HCT116 (cell line): ENCODE measurements at regions not wholly inside any gene's neighbourhood (a gene's known extent, or its start where the extent isn't known, plus 50 kb on each side); places are given as distances from the start of the nearest gene placed in this dataset.

ENCODE experiments used
- ATAC-seq: fragments of 200-7000 bp; cut with Tn5 transposase; 2 replicates; pipeline ENCODE4 v1.9.1; 2020; ENCODE audit warnings: mild to moderate bottlenecking, moderate library complexity
- BruUV-seq: library from RNA; stranded (reverse); fragments of 400-500 nt; replicated peaks from 2 replicates; lab custom pipeline; 2021; lab: Mats Ljungman, UMichigan
- CTCF ChIA-PET: fragments of 300-600 bp; sonication (Branson Sonifier 250); formaldehyde crosslinking; loops from one replicate; lab custom pipeline; 2021; ENCODE audit warnings: antibody characterized with exemption; lab: Charles Lee
- POLR2A ChIA-PET: fragments of 300-600, 350-600 bp; sonication (Branson Sonifier 250); formaldehyde crosslinking; loops from one replicate; lab custom pipeline; 2021; ENCODE audit warnings: antibody characterized with exemption; lab: Charles Lee
- RAD21 ChIA-PET, 2 experiments: fragments of 300-600 bp; sonication (Branson Sonifier 250); formaldehyde crosslinking; loops; one replicate each; lab custom pipeline; 2023; ENCODE audit warnings: low total read pairs in 2 of 2; ENCODE audit not compliant: uncharacterized antibody in 2 of 2, unreplicated experiment in 2 of 2, low non-redundant PET in 1 of 2; lab: Charles Lee
- DNase-seq: peaks from one replicate; pipeline ENCODE4 v3.0.0-alpha.2; 2010; ENCODE audit warnings: low read depth, low spot score
- H2AFZ ChIP-seq: fragments of 200-600 bp; shearing (Covaris generic), sonication (generic); 2 replicates; pipeline ENCODE4 v1.6.1; 2017; ENCODE audit warnings: low read depth, mixed run types, mixed read lengths, antibody characterized with exemption, low read length; ENCODE audit not compliant: poor library complexity, severe bottlenecking
- H3K27ac ChIP-seq: 2 replicates; pipeline ENCODE4 v1.5.1; 2012; ENCODE audit warnings: low read depth, low read length
- H3K27me3 ChIP-seq: fragments of 200-600 bp; sonication (generic); 2 replicates; pipeline ENCODE4 v1.6.1; 2016; ENCODE audit warnings: mixed run types, low read length, mixed read lengths; ENCODE audit not compliant: insufficient read depth
- H3K36me3 ChIP-seq, 2 experiments: fragments of 200-500 bp in 1 of 2; fragments of 200-600 bp in 1 of 2; sonication (Bioruptor generic) in 1 of 2; sonication (generic) in 1 of 2; 2 replicates each; pipeline versions ENCODE4 v1.5.1 to v1.6.1; 2014 to 2016; ENCODE audit warnings: low read length in 2 of 2, inconsistent platforms in 1 of 2, mixed read lengths in 1 of 2, mixed run types in 1 of 2; ENCODE audit not compliant: insufficient read depth in 2 of 2, control insufficient read depth in 1 of 2
- H3K4me1 ChIP-seq, 2 experiments: fragments of 200-600 bp in 1 of 2; sonication (generic) in 1 of 2; 2 replicates each; pipeline versions ENCODE4 v1.5.1 to v1.6.1; 2012 to 2017; ENCODE audit warnings: low read length in 2 of 2, inconsistent platforms in 1 of 2, mild to moderate bottlenecking in 1 of 2, mixed read lengths in 1 of 2, mixed run types in 1 of 2, moderate library complexity in 1 of 2; ENCODE audit not compliant: insufficient read depth in 2 of 2, control insufficient read depth in 1 of 2
- H3K4me2 ChIP-seq: fragments of 200-600 bp; sonication (generic); 2 replicates; pipeline ENCODE4 v1.6.1; 2017; ENCODE audit warnings: mixed run types, low read length, mixed read lengths
- H3K4me3 ChIP-seq, 2 experiments: fragments of 200-600 bp in 1 of 2; sonication (generic) in 1 of 2; replicated peaks in 1 of 2; 2 replicates each; pipeline ENCODE4 v1.5.1; 2011 to 2016; ENCODE audit warnings: low read length in 2 of 2, control low read depth in 1 of 2, low read depth in 1 of 2, mild to moderate bottlenecking in 1 of 2, mixed read lengths in 1 of 2, mixed run types in 1 of 2
- H3K79me2 ChIP-seq: fragments of 200-600 bp; sonication (generic); 2 replicates; pipeline ENCODE4 v1.6.1; 2017; ENCODE audit warnings: mild to moderate bottlenecking, mixed run types, low read length, moderate library complexity, mixed read lengths; ENCODE audit not compliant: insufficient read depth
- H3K9ac ChIP-seq: fragments of 200-600 bp; sonication (generic); 2 replicates; pipeline ENCODE4 v1.6.1; 2016; ENCODE audit warnings: low read length, mixed read lengths
- H3K9me2 ChIP-seq: fragments of 200-600 bp; sonication (generic), shearing (Covaris generic); 2 replicates; pipeline ENCODE4 v1.6.1; 2017; ENCODE audit warnings: mixed run types, mild to moderate bottlenecking, moderate library complexity; ENCODE audit not compliant: insufficient read depth
- H3K9me3 ChIP-seq, 2 experiments: fragments of 200-500 bp in 1 of 2; fragments of 200-600 bp in 1 of 2; sonication (Bioruptor generic) in 1 of 2; sonication (generic) in 1 of 2; 2 replicates each; pipeline ENCODE4 v1.6.1; 2014 to 2017; ENCODE audit warnings: low read length in 2 of 2, mixed read lengths in 2 of 2, inconsistent platforms in 1 of 2, low read depth in 1 of 2, mild to moderate bottlenecking in 1 of 2, mixed run types in 1 of 2, moderate library complexity in 1 of 2; ENCODE audit not compliant: control insufficient read depth in 1 of 2, insufficient read depth in 1 of 2
- H4K20me1 ChIP-seq: fragments of 200-600 bp; sonication (generic), shearing (Covaris generic); 2 replicates; pipeline ENCODE4 v1.6.1; 2017; ENCODE audit warnings: mixed run types, mild to moderate bottlenecking, moderate library complexity; ENCODE audit not compliant: insufficient read depth
- EGR1 ChIP-seq: IDR thresholded peaks from 2 replicates; pipeline ENCODE4 v1.6.1; 2012; ENCODE audit warnings: low read depth
- EZH2 ChIP-seq: fragments of 200-600 bp; sonication (generic); IDR thresholded peaks from 2 replicates; pipeline ENCODE4 v1.6.1; 2017; ENCODE audit warnings: antibody characterized with exemption, mixed run types
- POLR2A ChIP-seq: IDR thresholded peaks from 2 replicates; pipeline ENCODE4 v1.7.0; 2011; ENCODE audit warnings: borderline replicate concordance; ENCODE audit not compliant: insufficient read depth, insufficient read length; ENCODE audit errors: extremely low read depth
- REST ChIP-seq: IDR thresholded peaks from 2 replicates; pipeline ENCODE4 v1.6.1; 2012; ENCODE audit warnings: low read depth
- SRF ChIP-seq: IDR thresholded peaks from 2 replicates; pipeline ENCODE4 v1.6.1; 2012; ENCODE audit warnings: low read depth
- TCF7L2 ChIP-seq: IDR thresholded peaks from 2 replicates; pipeline ENCODE4 v1.7.0; 2011; ENCODE audit warnings: borderline replicate concordance, inconsistent platforms; ENCODE audit not compliant: insufficient read depth, insufficient read length; ENCODE audit errors: extremely low read depth
- YY1 ChIP-seq: IDR thresholded peaks from 2 replicates; pipeline ENCODE4 v1.6.1; 2011; ENCODE audit warnings: low read length, low read depth, moderate library complexity, mild to moderate bottlenecking; ENCODE audit not compliant: insufficient replicate concordance; ENCODE audit errors: extremely low read depth
- ZFX ChIP-seq: fragments of 450-650 bp; IDR thresholded peaks from 2 replicates; pipeline ENCODE4 v1.6.1; 2017
- ZNF274 ChIP-seq: fragments of 200-500 bp; sonication (Bioruptor generic); IDR thresholded peaks from 2 replicates; pipeline ENCODE4 v1.6.1; 2014; ENCODE audit warnings: mild to moderate bottlenecking, low read depth, low read length, inconsistent platforms
- intact Hi-C: fragments of 100-400 bp; cut with micrococcal nuclease; formaldehyde crosslinking; loops from 2 replicates; pipeline ENCODE4 v1.10.0; 2022
- TF ChIP-seq, protein P1 (sequence below): IDR thresholded peaks from 2 replicates; pipeline ENCODE4 v1.6.1; 2011; ENCODE audit warnings: mild to moderate bottlenecking, low read length, moderate library complexity; ENCODE audit not compliant: insufficient replicate concordance; ENCODE audit errors: extremely low read depth
- TF ChIP-seq, protein P2 (sequence below): IDR thresholded peaks from 2 replicates; pipeline ENCODE4 v1.6.1; 2012

- Histone ChIP-seq H3K9me2 (no peaks in the 10 kb centered on the region), H3K4me2 (no peak overlapping the region), H3K79me2 (no peaks in the 10 kb centered on the region), H3K27me3 (no peaks in the 10 kb centered on the region), H3K27ac (no peak overlapping the region), H2AFZ (no peak overlapping the region), H3K9ac (no peak overlapping the region), H4K20me1 (no peaks in the 10 kb centered on the region), H3K9me3 (no peaks in the 10 kb centered on the region), H3K4me3 (no peak overlapping the region), H3K4me1 (no peaks in the 10 kb centered on the region), H3K36me3 (no peaks in the 10 kb centered on the region; a peak in 1 of 4 replicates)
- CTCF ChIA-PET, result no interaction called here
- TF ChIP-seq POLR2A (no peak), ZNF274 (no peak), EGR1 (no peak), REST (no peak), ZFX (no peak), TCF7L2 (no peak), EZH2 (no peak), YY1 (no peak), SRF (no peak)
- TF ChIP-seq, protein P1, sequence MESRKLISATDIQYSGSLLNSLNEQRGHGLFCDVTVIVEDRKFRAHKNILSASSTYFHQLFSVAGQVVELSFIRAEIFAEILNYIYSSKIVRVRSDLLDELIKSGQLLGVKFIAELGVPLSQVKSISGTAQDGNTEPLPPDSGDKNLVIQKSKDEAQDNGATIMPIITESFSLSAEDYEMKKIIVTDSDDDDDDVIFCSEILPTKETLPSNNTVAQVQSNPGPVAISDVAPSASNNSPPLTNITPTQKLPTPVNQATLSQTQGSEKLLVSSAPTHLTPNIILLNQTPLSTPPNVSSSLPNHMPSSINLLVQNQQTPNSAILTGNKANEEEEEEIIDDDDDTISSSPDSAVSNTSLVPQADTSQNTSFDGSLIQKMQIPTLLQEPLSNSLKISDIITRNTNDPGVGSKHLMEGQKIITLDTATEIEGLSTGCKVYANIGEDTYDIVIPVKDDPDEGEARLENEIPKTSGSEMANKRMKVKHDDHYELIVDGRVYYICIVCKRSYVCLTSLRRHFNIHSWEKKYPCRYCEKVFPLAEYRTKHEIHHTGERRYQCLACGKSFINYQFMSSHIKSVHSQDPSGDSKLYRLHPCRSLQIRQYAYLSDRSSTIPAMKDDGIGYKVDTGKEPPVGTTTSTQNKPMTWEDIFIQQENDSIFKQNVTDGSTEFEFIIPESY, result no peak
- TF ChIP-seq, protein P2, sequence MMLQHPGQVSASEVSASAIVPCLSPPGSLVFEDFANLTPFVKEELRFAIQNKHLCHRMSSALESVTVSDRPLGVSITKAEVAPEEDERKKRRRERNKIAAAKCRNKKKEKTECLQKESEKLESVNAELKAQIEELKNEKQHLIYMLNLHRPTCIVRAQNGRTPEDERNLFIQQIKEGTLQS, result no peak
- RAD21 ChIA-PET, result no interaction called here
- POLR2A ChIA-PET, result no interaction called here
- intact Hi-C loops, result no loop called here
- ATAC-seq, result no peak
- BruUV-seq, result no TSS peak
- no peak for DNase-seq
Observed at GRCh38 chr1:65056234-65056633, 89.9 kb upstream of the JAK1 start.
